ENCODE measurements at regions not wholly inside any gene's neighbourhood (a gene's known extent, or its start where the extent isn't known, plus 50 kb on each side); places are given as distances from the start of the nearest gene placed in this dataset.

- DNase-seq (ENCODE audit: low read depth): no peak
- no peak for TF ChIP-seq CTCF (IDR thresholded peaks at IDR 0.05; ENCODE audit: control insufficient read depth, insufficient read depth, low read depth, low read length, missing control alignments)
These were observed 788.6 kb downstream of the SOCS6 start for GRCh38 chr18:71077451-71077850.

GRCh38 chr18:71075147-71075546 is 786.3 kb downstream of the SOCS6 start:
- TF ChIP-seq CTCF (IDR thresholded peaks at IDR 0.05; ENCODE audit: control insufficient read depth, insufficient read depth, low read depth, low read length, missing control alignments): no peak
- H3K4me3 ChIP-seq (ENCODE audit: control insufficient read depth, low read depth, low read length): no peak overlapping the region
- DNase-seq (ENCODE audit: low read depth): no peak

More at GRCh38 chr18:71077451-71077850, 788.6 kb downstream of the SOCS6 start:
- H3K4me3 ChIP-seq (ENCODE audit: control insufficient read depth, low read depth, low read length): no peak overlapping the region

- DNase-seq (ENCODE audit: low read depth): no peak
- no peak for TF ChIP-seq CTCF (IDR thresholded peaks at IDR 0.05; ENCODE audit: control insufficient read depth, insufficient read depth, low read depth, low read length, missing control alignments)
- H3K4me3 ChIP-seq (ENCODE audit: control insufficient read depth, low read depth, low read length): no peak overlapping the region
These were observed 779.5 kb downstream of the SOCS6 start for GRCh38 chr18:71068338-71068737.

- H3K4me3 ChIP-seq (ENCODE audit: control insufficient read depth, low read depth, low read length): no peak overlapping the region
- DNase-seq (ENCODE audit: low read depth): no peak
- TF ChIP-seq CTCF (IDR thresholded peaks at IDR 0.05; ENCODE audit: control insufficient read depth, insufficient read depth, low read depth, low read length, missing control alignments): no peak
These were observed 761.0 kb downstream of the SOCS6 start for GRCh38 chr18:71049893-71050292.

GRCh38 chr18:71047882-71048281 is 759.0 kb downstream of the SOCS6 start:
- DNase-seq (ENCODE audit: low read depth): no peak
- no peak overlapping the region for H3K4me3 ChIP-seq (ENCODE audit: control insufficient read depth, low read depth, low read length)
- no peak for TF ChIP-seq CTCF (IDR thresholded peaks at IDR 0.05; ENCODE audit: control insufficient read depth, insufficient read depth, low read depth, low read length, missing control alignments)

GRCh38 chr18:71045331-71046065 is 756.7 kb downstream of the SOCS6 start:
- no peak overlapping the region for H3K4me3 ChIP-seq (ENCODE audit: control insufficient read depth, low read depth, low read length)
- no peak for DNase-seq (ENCODE audit: low read depth)
- TF ChIP-seq CTCF (IDR thresholded peaks at IDR 0.05; ENCODE audit: control insufficient read depth, insufficient read depth, low read depth, low read length, missing control alignments): no peak
